G401 (cell line): ENCODE measurements at regions not wholly inside any gene's neighbourhood (a gene's known extent, or its start where the extent isn't known, plus 50 kb on each side); places are given as distances from the start of the nearest gene placed in this dataset.

Experiments used
- DNase-seq: peaks from one replicate; pipeline ENCODE4 v3.0.0-alpha.2; 2015; ENCODE audit warnings: low spot score
- in situ Hi-C: cut with HindIII; loops from 2 replicates; pipeline ENCODE4 v1.10.0; 2016; ENCODE audit warnings: low sequenced_read_pairs, mixed read lengths

GRCh38 chr17:34719569-34719968 lies 140.2 kb downstream of the TMEM132E start:
- no peak for DNase-seq
- in situ Hi-C loops, result no loop called here

GRCh38 chr17:34717092-34717491 lies 137.7 kb downstream of the TMEM132E start:
- in situ Hi-C loops, result no loop called here
- no peak for DNase-seq

- no peak for DNase-seq
- in situ Hi-C loops, result no loop called here
Observed at GRCh38 chr17:34716291-34716690, 136.9 kb downstream of the TMEM132E start.

- DNase-seq, result no peak
- in situ Hi-C loops, result no loop called here
Observed at GRCh38 chr17:34715504-34715903, 136.1 kb downstream of the TMEM132E start.

- no peak for DNase-seq
- in situ Hi-C loops, result no loop called here
Observed at GRCh38 chr17:34714475-34715410, 135.4 kb downstream of the TMEM132E start.

GRCh38 chr17:34713687-34714086 lies 134.3 kb downstream of the TMEM132E start:
- DNase-seq, result no peak
- in situ Hi-C loops, result no loop called here

- peak; percentile 24 for DNase-seq
- in situ Hi-C loops, result no loop called here
Observed at GRCh38 chr17:34712481-34713195, 133.3 kb downstream of the TMEM132E start.

- peak; percentile 95 for DNase-seq
- in situ Hi-C loops, result no loop called here
Observed at GRCh38 chr17:34711646-34712045, 132.3 kb downstream of the TMEM132E start.

GRCh38 chr17:34710226-34710625 lies 130.8 kb downstream of the TMEM132E start:
- in situ Hi-C loops, result no loop called here
- DNase-seq, result no peak

GRCh38 chr17:34709158-34709754 lies 129.9 kb downstream of the TMEM132E start:
- no peak for DNase-seq
- in situ Hi-C loops, result no loop called here

- DNase-seq, result no peak
- in situ Hi-C loops, result no loop called here
Observed at GRCh38 chr17:34706029-34706428, 126.6 kb downstream of the TMEM132E start.

GRCh38 chr17:34703533-34703932 lies 124.2 kb downstream of the TMEM132E start:
- in situ Hi-C loops, result no loop called here
- DNase-seq, result peak; percentile 66

- DNase-seq, result no peak
- in situ Hi-C loops, result no loop called here
Observed at GRCh38 chr17:34699181-34699580, 119.8 kb downstream of the TMEM132E start.

GRCh38 chr17:34692920-34693319 lies 113.5 kb downstream of the TMEM132E start:
- DNase-seq, result no peak
- in situ Hi-C loops, result no loop called here
